CD4-positive, alpha-beta T cell (primary cell): ENCODE measurements at regions not wholly inside any gene's neighbourhood (a gene's known extent, or its start where the extent isn't known, plus 50 kb on each side); places are given as distances from the start of the nearest gene placed in this dataset.

Source experiments
- ATAC-seq: fragments of 200-7000 bp; cut with Tn5 transposase; one replicate; pipeline ENCODE4 v1.10.0; 2022; ENCODE audit warnings: mild to moderate bottlenecking; ENCODE audit not compliant: poor library complexity
- CTCF ChIA-PET: fragments of 350-600 bp; sonication (Branson Sonifier 250); formaldehyde crosslinking; loops from one replicate; lab custom pipeline; 2021; ENCODE audit warnings: antibody characterized with exemption, inconsistent platforms; lab: Charles Lee
- POLR2A ChIA-PET: fragments of 350-600 bp; sonication (Branson Sonifier 250); formaldehyde crosslinking; loops from one replicate; lab custom pipeline; 2021; ENCODE audit warnings: antibody characterized with exemption, inconsistent platforms; lab: Charles Lee
- DNase-seq, 14 experiments: peaks; one replicate each; pipeline ENCODE4 v3.0.0-alpha.2; 2013 to 2020; ENCODE audit warnings: mixed read lengths in 2 of 14
- H3K27ac ChIP-seq, 2 donors: one replicate each; pipeline versions ENCODE4 v1.5.1 to v1.7.0; 2013; ENCODE audit warnings: low read length in 2 of 2, low read depth in 1 of 2, mild to moderate bottlenecking in 1 of 2
- H3K27me3 ChIP-seq, 2 experiments: 1 replicate in 1 of 2; 2 replicates in 1 of 2; pipeline versions ENCODE4 v1.6.1 to v1.7.0; 2013; ENCODE audit warnings: low read length in 2 of 2, control low read depth in 1 of 2, mild to moderate bottlenecking in 1 of 2, moderate library complexity in 1 of 2; ENCODE audit not compliant: insufficient read depth in 2 of 2, control insufficient read depth in 1 of 2
- H3K36me3 ChIP-seq: one replicate; pipeline ENCODE4 v1.6.1; 2013; ENCODE audit warnings: low read length, control low read depth; ENCODE audit not compliant: insufficient read depth
- H3K4me1 ChIP-seq: one replicate; pipeline ENCODE4 v1.6.1; 2013; ENCODE audit warnings: low read length, control low read depth; ENCODE audit not compliant: insufficient read depth
- H3K4me3 ChIP-seq: one replicate; pipeline ENCODE4 v1.5.1; 2013; ENCODE audit warnings: mild to moderate bottlenecking, low read length, moderate library complexity
- H3K9me3 ChIP-seq, 2 experiments: 1 replicate in 1 of 2; 2 replicates in 1 of 2; pipeline versions ENCODE4 v1.6.1 to v1.7.0; 2013; ENCODE audit warnings: low read length in 2 of 2, mild to moderate bottlenecking in 2 of 2, control low read depth in 1 of 2, moderate library complexity in 1 of 2; ENCODE audit not compliant: control insufficient read depth in 1 of 2, insufficient read depth in 1 of 2
- H3K27ac Mint-ChIP-seq: one replicate; pipeline ENCODE4 v1.8.0; 2020; ENCODE audit warnings: mixed read lengths
- H3K27me3 Mint-ChIP-seq: one replicate; pipeline ENCODE4 v1.8.0; 2021; ENCODE audit warnings: mixed read lengths
- H3K36me3 Mint-ChIP-seq: one replicate; pipeline ENCODE4 v1.8.0; 2021; ENCODE audit warnings: low read depth, mixed read lengths
- H3K4me1 Mint-ChIP-seq: one replicate; pipeline ENCODE4 v1.8.0; 2021; ENCODE audit warnings: low read depth, mixed read lengths
- H3K4me3 Mint-ChIP-seq: one replicate; pipeline ENCODE4 v1.8.0; 2020; ENCODE audit warnings: mild to moderate bottlenecking, mixed read lengths
- H3K9me3 Mint-ChIP-seq: one replicate; pipeline ENCODE4 v1.8.0; 2020; ENCODE audit warnings: mixed read lengths
- CTCF ChIP-seq: fragments of 200-600 bp; IDR thresholded peaks from one replicate; pipeline ENCODE4 v1.8.0; 2022; ENCODE audit warnings: antibody characterized with exemption, mild to moderate bottlenecking
- intact Hi-C, 2 experiments: fragments of 100-400 bp; cut with DNase I in 1 of 2; cut with micrococcal nuclease in 1 of 2; formaldehyde crosslinking; loops; one replicate each; pipeline versions ENCODE4 v1.15.1 to v1.9.0; 2023 to 2025; cut with DNase I, micrococcal nuclease

GRCh38 chr2:194706179-194706578 is 950.8 kb upstream of the SLC39A10 start:
- no peaks in the 10 kb centered on the region for H3K9me3 Mint-ChIP-seq
- no peaks in the 10 kb centered on the region for H3K4me1 Mint-ChIP-seq
- Histone ChIP-seq H3K36me3 (no peaks in the 10 kb centered on the region), H3K27me3 (no peaks in the 10 kb centered on the region), H3K27ac (no peak overlapping the region), H3K4me3 (no peak overlapping the region), H3K9me3 (no peaks in the 10 kb centered on the region), H3K4me1 (no peaks in the 10 kb centered on the region)
- H3K36me3 Mint-ChIP-seq, result no peaks in the 10 kb centered on the region
- no peak overlapping the region for H3K4me3 Mint-ChIP-seq
- no peaks in the 10 kb centered on the region for H3K27me3 Mint-ChIP-seq
- H3K27ac Mint-ChIP-seq, result no peak overlapping the region
- ChIA-PET POLR2A (no interaction called here), CTCF (no interaction called here)
- intact Hi-C loops, result no loop called here
- DNase-seq (no peak), ATAC-seq (no peak)
- no peak for TF ChIP-seq CTCF

DNA sequence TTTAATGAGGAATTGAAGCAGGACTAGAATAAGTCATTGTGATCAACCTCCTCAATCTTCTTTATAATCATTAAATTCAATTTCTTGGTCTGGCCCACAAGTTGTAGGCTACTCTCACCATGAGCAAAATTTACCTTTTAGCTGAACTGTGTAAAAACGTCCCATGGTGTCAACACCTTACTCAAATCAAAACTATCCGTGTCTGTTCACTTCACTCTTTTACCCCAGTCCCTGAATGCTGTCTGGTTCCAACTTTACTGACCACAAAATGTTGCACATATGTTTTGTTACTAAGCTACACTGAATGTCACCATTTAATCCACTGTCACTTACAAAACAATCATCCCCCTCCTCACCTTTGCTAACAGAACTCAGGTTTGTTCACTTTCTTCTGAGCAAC is 951.6 kb upstream of the SLC39A10 start:
- H3K9me3 ChIP-seq, result no peaks in the 10 kb centered on the region
- H3K27me3 ChIP-seq, result no peaks in the 10 kb centered on the region
- POLR2A ChIA-PET, result no interaction called here
- Mint-ChIP-seq H3K4me1 (no peaks in the 10 kb centered on the region), H3K9me3 (no peaks in the 10 kb centered on the region), H3K27ac (no peak overlapping the region), H3K27me3 (no peaks in the 10 kb centered on the region), H3K4me3 (no peak overlapping the region), H3K36me3 (no peaks in the 10 kb centered on the region)
- no peak for TF ChIP-seq CTCF
- DNase-seq, result no peak
- CTCF ChIA-PET, result no interaction called here
- H3K27ac ChIP-seq, result no peak overlapping the region
- intact Hi-C loops, result no loop called here
- no peak overlapping the region for H3K4me3 ChIP-seq
- H3K4me1 ChIP-seq, result no peaks in the 10 kb centered on the region
- H3K36me3 ChIP-seq, result no peaks in the 10 kb centered on the region
- no peak for ATAC-seq

DNA sequence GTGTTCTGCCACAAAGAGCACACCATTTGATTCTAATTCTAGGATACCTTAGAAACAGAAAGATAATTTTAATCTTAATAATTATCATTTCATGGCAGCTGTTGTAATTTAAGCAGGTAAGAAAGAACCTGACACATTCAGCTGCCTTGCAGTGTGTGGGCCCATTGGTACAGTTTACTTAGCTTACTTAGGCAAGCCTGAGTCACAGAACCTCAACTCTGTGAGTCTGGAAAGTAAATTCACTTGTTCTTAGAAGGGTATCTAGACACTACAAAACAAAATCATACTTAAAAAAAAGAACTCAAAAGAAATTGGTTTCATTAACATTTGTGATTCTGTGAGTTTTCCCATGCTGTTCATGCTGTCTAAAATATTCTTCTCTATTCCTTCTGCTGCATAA is 956.3 kb upstream of the SLC39A10 start:
- Mint-ChIP-seq H3K9me3 (no peaks in the 10 kb centered on the region), H3K4me1 (no peaks in the 10 kb centered on the region), H3K4me3 (no peak overlapping the region), H3K36me3 (no peaks in the 10 kb centered on the region), H3K27me3 (no peaks in the 10 kb centered on the region), H3K27ac (no peak overlapping the region)
- no peaks in the 10 kb centered on the region for H3K36me3 ChIP-seq
- H3K4me3 ChIP-seq, result no peak overlapping the region
- ChIA-PET POLR2A (no interaction called here), CTCF (no interaction called here)
- DNase-seq, result no peak
- no peaks in the 10 kb centered on the region for H3K4me1 ChIP-seq
- no peaks in the 10 kb centered on the region for H3K9me3 ChIP-seq
- TF ChIP-seq CTCF, result no peak
- H3K27me3 ChIP-seq, result no peaks in the 10 kb centered on the region
- ATAC-seq, result no peak
- intact Hi-C loops, result no loop called here
- H3K27ac ChIP-seq, result no peak overlapping the region
